Stimulated activated CD4-positive, alpha-beta T cell treated with anti-CD3 and anti-CD28 coated beads, Interleukin-15, amount 100 ng/mL, for 48 hours (primary cell): ENCODE measurements at regions not wholly inside any gene's neighbourhood (a gene's known extent, or its start where the extent isn't known, plus 50 kb on each side); places are given as distances from the start of the nearest gene placed in this dataset.

ENCODE experiments used
- DNase-seq, 2 donors: peaks; one replicate each; pipeline ENCODE4 v3.0.0-alpha.2; 2020; ENCODE audit warnings: low read depth in 2 of 2

GRCh38 chr14:40911141-40911540 is 695.5 kb upstream of the LRFN5 start:
- DNase-seq, result no peak

GRCh38 chr14:40909906-40910305 is 696.8 kb upstream of the LRFN5 start:
- no peak for DNase-seq

GRCh38 chr14:40903709-40904108 is 703.0 kb upstream of the LRFN5 start:
- DNase-seq, result no peak

GRCh38 chr14:40899435-40899834 is 707.2 kb upstream of the LRFN5 start:
- no peak for DNase-seq

GRCh38 chr14:40894846-40895245 is 711.8 kb upstream of the LRFN5 start:
- no peak for DNase-seq

GRCh38 chr14:40889126-40889525 is 717.5 kb upstream of the LRFN5 start:
- no peak for DNase-seq

GRCh38 chr14:40887912-40888311 is 718.8 kb upstream of the LRFN5 start:
- DNase-seq, result no peak

GRCh38 chr14:40870252-40870651 is 736.4 kb upstream of the LRFN5 start:
- DNase-seq, result no peak

GRCh38 chr14:40859055-40859454 is 747.6 kb upstream of the LRFN5 start:
- DNase-seq, result no peak

- DNase-seq, result no peak
Observed at GRCh38 chr14:40855343-40855742, 751.3 kb upstream of the LRFN5 start.

- DNase-seq, result no peak
Observed at GRCh38 chr14:40850191-40850590, 756.5 kb upstream of the LRFN5 start.

- DNase-seq, result no peak
Observed at GRCh38 chr14:40847480-40847879, 759.2 kb upstream of the LRFN5 start.

- no peak for DNase-seq
Observed at GRCh38 chr14:40842816-40843215, 763.9 kb upstream of the LRFN5 start.

GRCh38 chr14:40841886-40842285 is 764.8 kb upstream of the LRFN5 start:
- no peak for DNase-seq

- no peak for DNase-seq
Observed at GRCh38 chr14:40838601-40839000, 768.1 kb upstream of the LRFN5 start.

GRCh38 chr14:40806471-40806870 is 800.2 kb upstream of the LRFN5 start:
- DNase-seq, result no peak

- no peak for DNase-seq
Observed at GRCh38 chr14:40796168-40796567, 810.5 kb upstream of the LRFN5 start.

GRCh38 chr14:40784860-40785259 is 821.8 kb upstream of the LRFN5 start:
- DNase-seq, result no peak

GRCh38 chr14:40762685-40763084 is 844.0 kb upstream of the LRFN5 start:
- no peak for DNase-seq

GRCh38 chr14:40762177-40762576 is 844.5 kb upstream of the LRFN5 start:
- DNase-seq, result no peak

- DNase-seq, result no peak
Observed at GRCh38 chr14:40760704-40761103, 846.0 kb upstream of the LRFN5 start.

- no peak for DNase-seq
Observed at GRCh38 chr14:40758076-40758475, 848.6 kb upstream of the LRFN5 start.

GRCh38 chr14:40757376-40757950 is 849.2 kb upstream of the LRFN5 start:
- no peak for DNase-seq

GRCh38 chr14:40733206-40733605 is 873.5 kb upstream of the LRFN5 start:
- DNase-seq, result no peak
